Panc1 (cell line): ENCODE measurements at regions not wholly inside any gene's neighbourhood (a gene's known extent, or its start where the extent isn't known, plus 50 kb on each side); places are given as distances from the start of the nearest gene placed in this dataset.

Experiments
- ATAC-seq: fragments of 200-7000 bp; cut with Tn5 transposase; 2 replicates; pipeline ENCODE4 v1.9.1; 2020; ENCODE audit warnings: mild to moderate bottlenecking, moderate library complexity
- BruUV-seq: library from RNA; stranded (reverse); fragments of 400-500 nt; replicated peaks from 2 replicates; lab custom pipeline; 2021; lab: Mats Ljungman, UMichigan
- CTCF ChIA-PET: fragments of 300-600 bp; sonication (Branson Sonifier 250); formaldehyde crosslinking; loops from one replicate; lab custom pipeline; 2022; ENCODE audit warnings: antibody characterized with exemption; lab: Charles Lee
- POLR2A ChIA-PET: fragments of 300-600 bp; sonication (Branson Sonifier 250); formaldehyde crosslinking; loops from one replicate; lab custom pipeline; 2022; ENCODE audit warnings: antibody characterized with exemption; lab: Charles Lee
- DNase-seq: peaks from one replicate; pipeline ENCODE4 v3.0.0-alpha.2; 2010; ENCODE audit warnings: low read depth, low spot score
- H3K27ac ChIP-seq: 2 replicates; pipeline ENCODE4 v1.5.1; 2011; ENCODE audit warnings: mild to moderate bottlenecking, low read length, inconsistent platforms
- H3K27me3 ChIP-seq: fragments of 200-500 bp; sonication (Bioruptor generic); 2 replicates; pipeline ENCODE4 v1.6.0; 2014; ENCODE audit warnings: low read length, inconsistent platforms; ENCODE audit not compliant: control insufficient read depth, insufficient read depth
- H3K36me3 ChIP-seq: fragments of 200-500 bp; sonication (Bioruptor generic); 2 replicates; pipeline ENCODE4 v1.5.1; 2014; ENCODE audit warnings: inconsistent platforms, mild to moderate bottlenecking, low read length, moderate library complexity; ENCODE audit not compliant: control insufficient read depth, insufficient read depth
- H3K4me1 ChIP-seq: 2 replicates; pipeline ENCODE4 v1.5.1; 2011; ENCODE audit warnings: inconsistent platforms, mild to moderate bottlenecking, low read length, moderate library complexity; ENCODE audit not compliant: control insufficient read depth, insufficient read depth
- H3K4me3 ChIP-seq, 2 experiments: 2 replicates each; pipeline ENCODE4 v1.5.1; 2011 to 2012; ENCODE audit warnings: low read depth in 2 of 2, low read length in 2 of 2, mild to moderate bottlenecking in 2 of 2, inconsistent platforms in 1 of 2, moderate library complexity in 1 of 2
- H3K9me3 ChIP-seq: fragments of 200-500 bp; sonication (Bioruptor generic); 2 replicates; pipeline ENCODE4 v1.5.1; 2014; ENCODE audit warnings: low read depth, mild to moderate bottlenecking, inconsistent platforms, low read length, moderate library complexity; ENCODE audit not compliant: control insufficient read depth, insufficient read depth
- CTCF ChIP-seq: fragments of 450-650 bp; IDR thresholded peaks from 2 replicates; pipeline ENCODE4 v1.5.1; 2017; ENCODE audit warnings: mild to moderate bottlenecking
- POLR2AphosphoS5 ChIP-seq: IDR thresholded peaks from 2 replicates; pipeline ENCODE4 v1.6.1; 2012; ENCODE audit warnings: mild to moderate bottlenecking, low read depth, low read length, moderate library complexity
- REST ChIP-seq, 2 experiments: IDR thresholded peaks; 2 replicates each; pipeline ENCODE4 v1.6.1; 2011 to 2012; ENCODE audit warnings: low read depth in 2 of 2, control low read depth in 1 of 2, low read length in 1 of 2, mild to moderate bottlenecking in 1 of 2, moderate library complexity in 1 of 2; ENCODE audit not compliant: insufficient read depth in 1 of 2
- SIN3A ChIP-seq: IDR thresholded peaks from 2 replicates; pipeline ENCODE4 v1.6.1; 2012; ENCODE audit warnings: low read depth, mild to moderate bottlenecking, low read length, moderate library complexity, borderline replicate concordance; ENCODE audit not compliant: insufficient read depth
- TCF7L2 ChIP-seq: IDR thresholded peaks from 2 replicates; pipeline ENCODE4 v1.6.1; 2011; ENCODE audit warnings: mild to moderate bottlenecking, low read depth, low read length, inconsistent platforms
- in situ Hi-C: cut with HindIII; loops from 2 replicates; pipeline ENCODE4 v1.10.0; 2016; ENCODE audit warnings: low sequenced_read_pairs, low pct_unique_long_range_greater_than_20kb
- intact Hi-C: fragments of 100-400 bp; cut with micrococcal nuclease; formaldehyde crosslinking; loops from one replicate; pipeline ENCODE4 v1.10.0; 2022; ENCODE audit not compliant: unreplicated experiment

- intact Hi-C loops (no loop called here), in situ Hi-C loops (no loop called here)
- H3K4me1 ChIP-seq = no peaks in the 10 kb centered on the region
- CTCF ChIA-PET = no interaction called here
- no TSS peak for BruUV-seq
- H3K4me3 ChIP-seq = no peak overlapping the region
- POLR2A ChIA-PET = no interaction called here
- TF ChIP-seq TCF7L2 (no peak), CTCF (no peak)
- DNase-seq (no peak), ATAC-seq (no peak)
- H3K36me3 ChIP-seq = no peaks in the 10 kb centered on the region
- no peaks in the 10 kb centered on the region for H3K27me3 ChIP-seq
- no peaks in the 10 kb centered on the region for H3K9me3 ChIP-seq
- no peak overlapping the region for H3K27ac ChIP-seq
These were observed 104.3 kb upstream of the ARL4C start for GRCh38 chr2:234601213-234601612.

GRCh38 chr2:234597576-234597861, 100.6 kb upstream of the ARL4C start:
- H3K27me3 ChIP-seq = no peaks in the 10 kb centered on the region
- no peak overlapping the region for H3K27ac ChIP-seq
- DNase-seq = no peak
- H3K9me3 ChIP-seq = no peaks in the 10 kb centered on the region
- TF ChIP-seq POLR2AphosphoS5 (no peak), REST (IDR thresholded peaks at IDR 0.05; ENCODE audit: insufficient read depth in 1 of 2, low read depth in 2 of 2, low read length in 1 of 2) (no peak), SIN3A (no peak)
- intact Hi-C loops (no loop called here), in situ Hi-C loops (no loop called here)
- ChIA-PET CTCF (no interaction called here), POLR2A (no interaction called here)
- no peak for ATAC-seq
- no peaks in the 10 kb centered on the region for H3K4me1 ChIP-seq
- no peak overlapping the region for H3K4me3 ChIP-seq
- BruUV-seq = no TSS peak
- no peaks in the 10 kb centered on the region for H3K36me3 ChIP-seq

GRCh38 chr2:234596696-234597575, 100.1 kb upstream of the ARL4C start:
- H3K4me3 ChIP-seq = no peak overlapping the region
- no peak overlapping the region for H3K27ac ChIP-seq
- DNase-seq = no peak
- intact Hi-C loops (no loop called here), in situ Hi-C loops (no loop called here)
- H3K36me3 ChIP-seq = no peaks in the 10 kb centered on the region
- BruUV-seq = no TSS peak
- no peaks in the 10 kb centered on the region for H3K4me1 ChIP-seq
- CTCF ChIA-PET = no interaction called here
- no peaks in the 10 kb centered on the region for H3K27me3 ChIP-seq
- ATAC-seq = no peak
- H3K9me3 ChIP-seq = no peaks in the 10 kb centered on the region
- no peak for TF ChIP-seq REST (IDR thresholded peaks at IDR 0.05; ENCODE audit: insufficient read depth in 1 of 2, low read depth in 2 of 2, low read length in 1 of 2)
- POLR2A ChIA-PET = no interaction called here
